BJ (cell line): ENCODE measurements at regions not wholly inside any gene's neighbourhood (a gene's known extent, or its start where the extent isn't known, plus 50 kb on each side); places are given as distances from the start of the nearest gene placed in this dataset.

Experiments
- CTCF ChIA-PET: fragments of 350-600 bp; formaldehyde crosslinking; extraction: SDS; loops from one replicate; lab custom pipeline; 2021; ENCODE audit warnings: antibody characterized with exemption, inconsistent platforms; lab: Yijun Ruan, JAX
- POLR2A ChIA-PET: fragments of 300-600 bp; sonication (Branson Sonifier 250); formaldehyde crosslinking; extraction: SDS; loops from one replicate; lab custom pipeline; 2021; ENCODE audit warnings: antibody characterized with exemption; lab: Charles Lee
- DNase-seq: peaks from one replicate; pipeline ENCODE4 v3.0.0-alpha.2; 2011; ENCODE audit warnings: low read depth
- H3K27me3 ChIP-seq: 2 replicates; pipeline ENCODE4 v1.6.0; 2011; ENCODE audit warnings: low read length; ENCODE audit not compliant: control insufficient read depth, insufficient read depth
- H3K36me3 ChIP-seq: 2 replicates; pipeline ENCODE4 v1.5.1; 2011; ENCODE audit warnings: low read length; ENCODE audit not compliant: control insufficient read depth, insufficient read depth
- H3K4me3 ChIP-seq: 2 replicates; pipeline ENCODE4 v1.5.1; 2011; ENCODE audit warnings: low read depth, mild to moderate bottlenecking, control low read depth, low read length
- TF ChIP-seq, protein P1 (sequence below): IDR thresholded peaks from 2 replicates; pipeline ENCODE4 v1.5.1; 2011; ENCODE audit warnings: low read depth, mild to moderate bottlenecking, control low read depth, inconsistent platforms, low read length, moderate library complexity; ENCODE audit not compliant: insufficient read depth

DNA sequence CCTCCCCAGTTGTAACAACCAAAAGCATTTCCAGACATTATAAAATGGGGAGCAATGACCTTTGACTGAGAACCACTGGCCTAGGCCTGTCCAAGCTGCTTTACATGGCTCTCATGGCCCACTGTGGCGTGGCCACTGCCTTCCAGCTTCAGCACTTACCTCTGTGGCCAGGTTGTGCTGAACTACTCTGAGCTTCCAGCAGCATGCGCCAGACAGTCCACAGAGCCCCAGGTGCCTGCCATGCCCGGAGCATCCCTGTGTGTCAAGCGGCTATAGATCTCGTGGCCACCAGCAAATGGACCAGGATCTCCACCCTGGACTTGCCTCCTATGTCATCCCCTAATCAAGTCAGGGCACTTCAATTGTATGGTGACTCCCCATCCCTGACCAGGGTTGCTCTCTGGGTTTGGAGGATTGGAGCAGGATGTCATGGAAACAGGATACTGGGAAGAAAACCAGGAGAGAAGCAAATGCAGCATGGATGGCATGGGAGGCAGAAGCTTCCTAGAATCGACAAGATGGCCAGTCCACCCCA, 199.7 kb downstream of the UACA start:
- no peak for DNase-seq
- Histone ChIP-seq H3K27me3 (peaks cover 14% of the 10 kb centered on the region), H3K36me3 (no peaks in the 10 kb centered on the region), H3K4me3 (no peak overlapping the region)
- TF ChIP-seq, protein P1, sequence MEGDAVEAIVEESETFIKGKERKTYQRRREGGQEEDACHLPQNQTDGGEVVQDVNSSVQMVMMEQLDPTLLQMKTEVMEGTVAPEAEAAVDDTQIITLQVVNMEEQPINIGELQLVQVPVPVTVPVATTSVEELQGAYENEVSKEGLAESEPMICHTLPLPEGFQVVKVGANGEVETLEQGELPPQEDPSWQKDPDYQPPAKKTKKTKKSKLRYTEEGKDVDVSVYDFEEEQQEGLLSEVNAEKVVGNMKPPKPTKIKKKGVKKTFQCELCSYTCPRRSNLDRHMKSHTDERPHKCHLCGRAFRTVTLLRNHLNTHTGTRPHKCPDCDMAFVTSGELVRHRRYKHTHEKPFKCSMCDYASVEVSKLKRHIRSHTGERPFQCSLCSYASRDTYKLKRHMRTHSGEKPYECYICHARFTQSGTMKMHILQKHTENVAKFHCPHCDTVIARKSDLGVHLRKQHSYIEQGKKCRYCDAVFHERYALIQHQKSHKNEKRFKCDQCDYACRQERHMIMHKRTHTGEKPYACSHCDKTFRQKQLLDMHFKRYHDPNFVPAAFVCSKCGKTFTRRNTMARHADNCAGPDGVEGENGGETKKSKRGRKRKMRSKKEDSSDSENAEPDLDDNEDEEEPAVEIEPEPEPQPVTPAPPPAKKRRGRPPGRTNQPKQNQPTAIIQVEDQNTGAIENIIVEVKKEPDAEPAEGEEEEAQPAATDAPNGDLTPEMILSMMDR: no peak
- POLR2A ChIA-PET: no interaction called here
- CTCF ChIA-PET: no interaction called here

DNA sequence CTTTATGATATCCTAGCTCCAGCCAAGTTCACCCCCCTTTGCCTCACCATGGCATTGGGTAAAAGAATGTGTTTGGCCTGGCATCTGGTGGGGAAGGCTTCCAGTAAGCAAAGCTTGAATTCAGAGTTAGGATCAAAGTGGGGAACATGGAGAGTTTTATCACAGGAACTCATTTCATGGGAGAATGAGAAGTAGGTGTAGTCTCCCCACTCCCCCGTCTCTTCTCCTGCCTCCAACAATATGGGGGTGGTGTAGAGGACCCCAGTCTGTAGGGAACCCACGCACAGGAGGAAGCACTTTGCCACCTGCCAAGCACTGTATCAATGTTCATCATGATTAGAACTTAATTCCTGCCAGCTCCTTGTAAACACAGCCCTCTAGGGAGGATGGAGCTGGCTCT, 200.5 kb downstream of the UACA start:
- TF ChIP-seq, protein P1: no peak
- no peak for DNase-seq
- no peak overlapping the region for H3K4me3 ChIP-seq
- H3K27me3 ChIP-seq: peaks cover 20% of the 10 kb centered on the region
- H3K36me3 ChIP-seq: no peaks in the 10 kb centered on the region
- POLR2A ChIA-PET: interaction anchor here (0.5 to 0.7 kb wide), 2 partner anchors 34 to 1111 kb away, joined by 3 to 13 read pairs; no protein-coding TSS in a partner anchor
- CTCF ChIA-PET: no interaction called here

- TF ChIP-seq, protein P1: no peak
- Histone ChIP-seq H3K4me3 (no peak overlapping the region), H3K36me3 (no peaks in the 10 kb centered on the region), H3K27me3 (peaks cover 20% of the 10 kb centered on the region)
- POLR2A ChIA-PET: no interaction called here
- CTCF ChIA-PET: interaction anchor here (1.5 kb wide), 1 partner anchor 16 kb away, joined by 3 read pairs; no protein-coding TSS in a partner anchor
- DNase-seq: no peak
Observed at GRCh38 chr15:70561885-70562284, 201.5 kb downstream of the UACA start.

DNA sequence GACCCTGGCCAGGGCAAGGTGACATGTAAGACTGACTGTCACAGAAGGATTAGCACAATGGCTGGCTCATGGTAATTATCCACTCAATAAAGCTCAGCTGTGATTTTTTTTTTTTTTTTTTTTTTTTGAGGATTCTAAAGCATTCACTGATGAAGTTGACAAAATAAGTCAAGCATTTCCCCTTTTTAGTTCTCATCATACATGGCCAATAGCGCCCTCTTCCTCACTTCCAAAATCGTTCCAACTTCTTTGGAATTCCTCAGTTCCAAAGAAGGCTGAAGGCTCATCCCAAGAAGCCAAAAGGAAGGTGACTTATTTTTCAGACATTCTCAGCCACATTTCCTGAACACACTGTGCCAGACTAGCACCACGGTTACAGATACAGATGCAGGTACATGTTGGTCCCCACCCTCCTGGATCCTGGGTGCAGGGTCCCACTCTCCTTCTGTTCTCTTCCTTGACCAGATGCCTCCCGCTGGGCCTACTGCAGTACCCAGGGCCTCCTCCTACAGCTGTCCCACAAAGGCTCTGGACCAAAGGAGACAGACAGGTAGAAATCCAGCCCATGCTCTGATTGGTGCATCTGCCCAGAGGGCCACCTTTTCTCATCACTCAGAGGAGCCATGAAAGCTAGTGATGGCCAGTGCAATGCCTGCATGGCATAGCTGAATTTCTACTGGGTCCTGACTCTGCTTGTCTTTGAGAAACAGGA, 202.6 kb downstream of the UACA start:
- CTCF ChIA-PET: interaction anchor here (1.5 kb wide), 1 partner anchor 18 kb away, joined by 3 read pairs; no protein-coding TSS in a partner anchor
- H3K27me3 ChIP-seq: peaks cover 26% of the 10 kb centered on the region

More for the DNA sequence above, 202.6 kb downstream of the UACA start:
- POLR2A ChIA-PET: no interaction called here
- TF ChIP-seq, protein P1: no peak
- no peak overlapping the region for H3K4me3 ChIP-seq
- H3K36me3 ChIP-seq: no peaks in the 10 kb centered on the region
- DNase-seq: no peak
